Suprapubic skin (tissue), 4 donors: ENCODE measurements at regions not wholly inside any gene's neighbourhood (a gene's known extent, or its start where the extent isn't known, plus 50 kb on each side); places are given as distances from the start of the nearest gene placed in this dataset.

ENCODE experiments used
- DNase-seq, 2 donors: peaks; one replicate each; pipeline ENCODE4 v3.0.0-alpha.2; 2019; ENCODE audit warnings: low spot score in 2 of 2
- H3K27ac ChIP-seq: fragments of 200-600 bp; sonication (generic); one replicate; pipeline ENCODE4 v1.5.1; 2019
- H3K27me3 ChIP-seq: fragments of 200-600 bp; sonication (generic); one replicate; pipeline ENCODE4 v1.5.1; 2019
- H3K36me3 ChIP-seq: fragments of 200-600 bp; sonication (generic); one replicate; pipeline ENCODE4 v1.5.1; 2019
- H3K4me1 ChIP-seq: fragments of 200-600 bp; sonication (generic); one replicate; pipeline ENCODE4 v1.5.1; 2019
- H3K4me3 ChIP-seq: fragments of 200-600 bp; sonication (generic); one replicate; pipeline ENCODE4 v1.5.1; 2019; ENCODE audit warnings: mild to moderate bottlenecking
- H3K9me3 ChIP-seq: fragments of 200-600 bp; sonication (generic); one replicate; pipeline ENCODE4 v1.5.1; 2019
- CTCF ChIP-seq, 2 donors: fragments of 200-600 bp in 1 of 2; fragments of 450-650 bp in 1 of 2; sonication (generic) in 1 of 2; IDR thresholded peaks; one replicate each; pipeline ENCODE4 v1.5.1; 2016 to 2019; ENCODE audit warnings: antibody characterized with exemption in 2 of 2, mild to moderate bottlenecking in 1 of 2, moderate library complexity in 1 of 2
- EP300 ChIP-seq: sonication (generic); formaldehyde crosslinking; IDR thresholded peaks from one replicate; pipeline ENCODE4 v1.6.1; 2017; ENCODE audit warnings: antibody characterized with exemption
- POLR2A ChIP-seq, 2 donors: fragments of 450-650 bp; IDR thresholded peaks; one replicate each; pipeline ENCODE4 v1.6.1; 2017; ENCODE audit warnings: antibody characterized with exemption in 2 of 2, mild to moderate bottlenecking in 2 of 2, moderate library complexity in 2 of 2
- POLR2AphosphoS5 ChIP-seq, 3 donors: sonication (generic); formaldehyde crosslinking; IDR thresholded peaks; one replicate each; pipeline ENCODE4 v1.6.1; 2017; ENCODE audit warnings: antibody characterized with exemption in 3 of 3
- WGBS: methylation state at CpG from one replicate; pipeline ENCODE4 v1.1.5; 2018; 5-methylcytosine and 5-hydroxymethylcytosine counted together

- 72% methylated on average over 4 of the region's 4 CpGs for WGBS
- no peaks in the 10 kb centered on the region for H3K36me3 ChIP-seq
- peaks cover 25% of the 10 kb centered on the region for H3K4me1 ChIP-seq
- no peak overlapping the region for H3K4me3 ChIP-seq
- TF ChIP-seq EP300 (no peak), POLR2AphosphoS5 (IDR thresholded peaks at IDR 0.05) (no peak)
- no peaks in the 10 kb centered on the region for H3K9me3 ChIP-seq
- no peaks in the 10 kb centered on the region for H3K27me3 ChIP-seq
- no peak for DNase-seq
- H3K27ac ChIP-seq: no peak overlapping the region
These were observed 202.9 kb downstream of the ARL4C start for GRCh38 chr2:234293973-234294372.

GRCh38 chr2:234292962-234293243, 204.0 kb downstream of the ARL4C start:
- Histone ChIP-seq H3K27ac (no peak overlapping the region), H3K4me3 (no peak overlapping the region), H3K4me1 (peaks cover 25% of the 10 kb centered on the region), H3K27me3 (no peaks in the 10 kb centered on the region), H3K36me3 (no peaks in the 10 kb centered on the region), H3K9me3 (no peaks in the 10 kb centered on the region)
- DNase-seq: no peak
- TF ChIP-seq CTCF (IDR thresholded peaks at IDR 0.05) (no peak), POLR2A (IDR thresholded peaks at IDR 0.05) (no peak), POLR2AphosphoS5 (IDR thresholded peaks at IDR 0.05) (no peak), EP300 (no peak)

GRCh38 chr2:234292205-234292961, 204.5 kb downstream of the ARL4C start:
- H3K4me1 ChIP-seq: peaks cover 25% of the 10 kb centered on the region
- H3K27ac ChIP-seq: no peak overlapping the region
- no peaks in the 10 kb centered on the region for H3K9me3 ChIP-seq
- no peak for DNase-seq
- no peaks in the 10 kb centered on the region for H3K36me3 ChIP-seq
- WGBS: 89% methylated on average over 10 of the region's 10 CpGs
- H3K27me3 ChIP-seq: no peaks in the 10 kb centered on the region
- TF ChIP-seq CTCF (IDR thresholded peaks at IDR 0.05) (no peak), POLR2AphosphoS5 (IDR thresholded peaks at IDR 0.05) (no peak), POLR2A (IDR thresholded peaks at IDR 0.05) (no peak), EP300 (no peak)
- H3K4me3 ChIP-seq: no peak overlapping the region

GRCh38 chr2:234291765-234292204, 205.1 kb downstream of the ARL4C start:
- Histone ChIP-seq H3K9me3 (no peaks in the 10 kb centered on the region), H3K4me3 (no peak overlapping the region), H3K4me1 (peaks cover 25% of the 10 kb centered on the region), H3K27me3 (no peaks in the 10 kb centered on the region), H3K27ac (peak overlapping the region; percentile 0), H3K36me3 (no peaks in the 10 kb centered on the region)
- peak in 1 of 2 donors; percentile 70 for DNase-seq
- TF ChIP-seq POLR2AphosphoS5 (IDR thresholded peaks at IDR 0.05) (no peak), CTCF (IDR thresholded peaks at IDR 0.05) (no peak), EP300 (no peak), POLR2A (IDR thresholded peaks at IDR 0.05) (no peak)
- 42% methylated on average over 5 of the region's 5 CpGs for WGBS

GRCh38 chr2:234290671-234291070, 206.2 kb downstream of the ARL4C start:
- H3K27ac ChIP-seq: peak overlapping the region; percentile 0
- H3K4me3 ChIP-seq: no peak overlapping the region
- H3K27me3 ChIP-seq: no peaks in the 10 kb centered on the region
- TF ChIP-seq POLR2AphosphoS5 (IDR thresholded peaks at IDR 0.05) (no peak), EP300 (no peak), CTCF (IDR thresholded peaks at IDR 0.05) (no peak), POLR2A (IDR thresholded peaks at IDR 0.05) (no peak)
- H3K9me3 ChIP-seq: no peaks in the 10 kb centered on the region
- 84% methylated on average over 9 of the region's 10 CpGs for WGBS
- DNase-seq: no peak
- H3K4me1 ChIP-seq: peaks cover 25% of the 10 kb centered on the region
- no peaks in the 10 kb centered on the region for H3K36me3 ChIP-seq
